Kidney tubule cell (primary cell): ENCODE measurements at regions not wholly inside any gene's neighbourhood (a gene's known extent, or its start where the extent isn't known, plus 50 kb on each side); places are given as distances from the start of the nearest gene placed in this dataset.

ENCODE experiments used
- DNase-seq: peaks from one replicate; pipeline ENCODE4 v3.0.0-alpha.2; 2018; ENCODE audit warnings: low spot score

GRCh38 chr18:7482342-7482741, 84.8 kb upstream of the PTPRM start:
- peak; percentile 13 for DNase-seq

DNA sequence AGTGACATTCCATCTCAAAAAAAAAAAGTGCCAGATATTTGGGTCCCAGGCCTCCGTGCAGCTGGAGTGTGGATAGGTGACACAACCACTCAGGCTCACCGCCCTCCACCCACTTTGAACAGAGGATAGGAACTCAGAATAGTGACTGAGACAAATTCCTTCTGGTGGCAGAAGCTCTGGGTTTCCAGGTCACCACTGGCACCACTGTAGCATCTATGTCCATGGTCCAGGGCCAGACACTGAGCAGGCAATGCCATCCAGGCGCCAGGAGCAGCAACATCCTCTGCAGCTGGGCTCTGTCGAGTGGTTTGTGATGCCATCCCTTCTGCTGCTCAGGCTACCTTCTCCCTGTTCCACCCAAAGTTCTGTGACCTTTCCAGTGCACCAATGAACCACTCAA, 81.5 kb upstream of the PTPRM start:
- no peak for DNase-seq

GRCh38 chr18:7488571-7488970, 78.5 kb upstream of the PTPRM start:
- peak; percentile 3 for DNase-seq

DNA sequence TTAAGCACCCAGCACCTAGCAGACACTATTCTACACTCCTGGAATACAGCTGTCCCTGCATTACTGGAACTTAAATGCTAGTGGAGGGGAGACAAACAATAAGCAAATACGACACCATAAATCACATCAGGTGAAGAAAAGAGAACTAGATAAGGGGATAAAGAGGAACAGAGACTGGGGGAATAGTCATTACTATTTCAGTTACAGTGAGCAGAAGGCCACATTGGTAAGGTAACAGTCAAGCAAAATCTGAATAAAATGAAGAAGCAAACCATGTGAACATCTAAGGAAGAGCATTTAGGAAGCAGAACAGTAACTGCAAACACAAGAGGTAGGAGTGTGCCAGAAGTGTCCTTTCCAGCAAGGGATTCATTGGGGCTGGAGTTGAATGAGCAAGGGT, 77.0 kb upstream of the PTPRM start:
- DNase-seq, result no peak

DNA sequence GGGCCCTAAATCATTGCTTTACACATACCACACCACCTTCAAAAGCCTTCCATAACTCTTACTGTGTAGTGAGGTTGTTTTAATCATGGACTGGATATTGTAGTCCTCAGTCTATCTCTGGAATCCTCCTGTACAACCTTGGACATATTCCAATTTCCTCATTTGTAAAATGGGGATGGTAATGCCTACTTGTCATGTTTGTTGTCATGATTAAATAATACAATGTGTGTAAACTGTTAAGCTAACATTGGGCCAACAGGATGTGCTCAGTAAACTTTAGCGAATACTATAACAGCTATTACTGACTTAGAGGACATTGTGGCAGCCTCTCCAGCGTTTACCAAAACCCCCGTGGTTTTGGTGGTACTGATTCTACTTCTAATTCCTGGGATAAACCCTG, 74.7 kb upstream of the PTPRM start:
- no peak for DNase-seq

DNA sequence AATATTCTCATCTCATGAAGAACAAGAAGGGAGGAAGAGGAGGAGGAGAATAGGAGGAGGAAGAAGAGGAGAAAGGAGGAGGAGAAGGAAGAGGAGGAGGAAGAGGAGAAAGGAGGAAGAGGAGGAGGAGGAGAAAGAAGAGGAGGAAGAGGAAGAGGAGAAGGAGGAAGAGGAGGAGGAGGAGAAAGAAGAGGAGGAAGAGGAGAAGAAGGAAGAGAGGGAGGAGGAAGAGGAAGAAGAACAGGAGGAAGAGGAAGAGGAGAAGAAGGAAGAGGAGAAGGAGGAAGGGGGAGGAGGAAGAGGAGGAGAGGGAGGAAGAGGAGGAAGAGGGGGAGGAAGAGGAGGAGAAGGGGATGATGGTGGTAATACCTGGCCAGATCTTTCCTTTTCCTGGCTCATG, 70.0 kb upstream of the PTPRM start:
- no peak for DNase-seq

GRCh38 chr18:7511106-7511505, 56.0 kb upstream of the PTPRM start:
- DNase-seq, result no peak

GRCh38 chr18:7512348-7512747, 54.8 kb upstream of the PTPRM start:
- peak; percentile 59 for DNase-seq

GRCh38 chr18:7512990-7513389, 54.1 kb upstream of the PTPRM start:
- no peak for DNase-seq

- no peak for DNase-seq
Observed at GRCh38 chr18:7514796-7515440, 52.2 kb upstream of the PTPRM start.

DNA sequence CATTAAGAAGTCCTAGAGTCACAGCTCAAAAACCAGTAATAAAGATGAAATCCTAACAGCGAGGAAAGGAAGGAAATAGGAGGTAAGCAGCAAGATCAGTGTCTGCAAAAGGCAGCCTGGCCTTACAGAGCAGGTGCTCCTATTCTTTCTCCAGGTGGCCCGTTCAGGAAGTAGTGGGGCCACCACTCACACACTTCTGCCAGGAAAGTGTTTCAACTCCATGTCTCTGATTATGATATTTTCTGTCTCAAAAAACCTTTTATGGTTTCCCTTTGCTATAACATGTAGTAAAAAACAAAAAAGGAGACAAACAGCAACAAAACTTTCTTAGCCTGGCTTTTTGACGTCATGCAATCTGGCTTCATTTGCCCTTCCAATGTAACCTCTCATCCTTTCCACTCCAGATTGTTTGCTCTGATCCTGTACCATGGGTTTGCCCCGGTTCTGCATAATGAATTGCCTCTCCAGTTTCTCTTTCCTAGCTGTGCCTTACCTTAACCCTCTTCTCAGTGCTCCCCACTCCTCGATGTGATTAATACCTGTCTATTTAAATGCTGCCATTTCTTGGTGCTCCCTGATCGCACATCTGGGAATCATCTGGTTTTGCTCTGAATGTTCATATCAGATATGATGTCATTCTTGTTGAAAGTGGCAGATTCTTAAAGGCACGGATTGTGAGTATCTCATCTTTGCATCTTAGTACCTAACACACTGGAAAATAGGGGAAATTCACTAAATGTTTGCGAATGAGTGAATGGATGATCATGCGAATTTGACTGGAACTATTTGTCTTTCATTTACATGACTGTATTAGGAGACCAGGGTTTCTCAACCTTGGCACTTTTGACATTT, 50.6 kb upstream of the PTPRM start:
- DNase-seq, result no peak
